CD4-positive, alpha-beta T cell treated with Interleukin-21 for 1 hour (primary cell): ENCODE measurements at regions not wholly inside any gene's neighbourhood (a gene's known extent, or its start where the extent isn't known, plus 50 kb on each side); places are given as distances from the start of the nearest gene placed in this dataset.
"Not testable (repeated sequence)": the region's sequence is repeated elsewhere in the genome, so short reads cannot be mapped to it uniquely, and the experiment has no call there.

Source experiments
- DNase-seq: peaks from one replicate; pipeline ENCODE4 v3.0.0-alpha.2; 2020

- no peak for DNase-seq
These were observed 154.4 kb upstream of the STMND1 start for GRCh38 chr6:16947375-16948015.

- no peak for DNase-seq
These were observed 157.3 kb upstream of the STMND1 start for GRCh38 chr6:16944596-16944995.

- no peak for DNase-seq
These were observed 162.0 kb upstream of the STMND1 start for GRCh38 chr6:16939839-16940238.

- DNase-seq: no peak
These were observed 162.5 kb upstream of the STMND1 start for GRCh38 chr6:16939351-16939750.

GRCh38 chr6:16936893-16937292 lies 165.0 kb upstream of the STMND1 start:
- DNase-seq: no peak

GRCh38 chr6:16933961-16934360 lies 167.9 kb upstream of the STMND1 start:
- no peak for DNase-seq

DNA sequence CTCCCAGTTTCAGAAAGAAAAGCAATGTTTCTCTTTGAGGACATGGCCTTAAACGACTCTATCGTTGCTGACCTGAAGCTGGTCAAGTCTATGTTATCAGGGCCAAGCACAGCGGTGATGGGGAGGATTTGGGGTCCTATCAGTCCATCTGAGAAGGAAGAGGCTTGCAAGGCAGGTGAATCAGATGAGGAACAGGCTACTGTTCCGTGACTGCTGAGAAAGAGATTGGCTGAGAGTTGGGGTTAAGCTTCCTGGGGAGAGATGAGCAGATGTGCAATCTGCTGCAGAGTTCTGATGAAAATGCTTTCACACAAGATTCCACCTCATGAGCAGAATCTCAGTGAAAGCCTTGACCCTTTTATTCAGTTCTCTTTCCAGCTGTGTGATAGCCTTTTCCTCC lies 168.3 kb upstream of the STMND1 start:
- no peak for DNase-seq

GRCh38 chr6:16932920-16933319 lies 168.9 kb upstream of the STMND1 start:
- DNase-seq: no peak

- DNase-seq: not testable (repeated sequence)
These were observed 169.8 kb upstream of the ATXN1 start for GRCh38 chr6:16931079-16931478.

DNA sequence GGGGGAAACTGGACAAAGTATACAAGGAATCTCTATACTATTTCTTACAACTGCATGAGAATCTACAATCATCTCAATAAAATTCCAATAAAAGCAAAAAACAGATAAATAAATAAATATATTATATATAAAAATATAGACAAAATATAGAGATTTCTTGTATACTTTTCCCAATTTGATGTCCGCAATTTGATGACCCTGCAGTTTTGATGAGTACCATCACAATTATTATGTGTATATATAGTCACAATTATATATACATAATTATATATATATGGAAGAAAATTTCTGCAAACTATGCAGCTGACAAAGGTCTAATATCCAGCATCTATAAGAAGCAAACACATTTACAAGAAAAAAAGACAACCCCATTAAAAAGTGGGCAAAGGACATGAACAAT lies 169.2 kb upstream of the ATXN1 start:
- no peak for DNase-seq

DNA sequence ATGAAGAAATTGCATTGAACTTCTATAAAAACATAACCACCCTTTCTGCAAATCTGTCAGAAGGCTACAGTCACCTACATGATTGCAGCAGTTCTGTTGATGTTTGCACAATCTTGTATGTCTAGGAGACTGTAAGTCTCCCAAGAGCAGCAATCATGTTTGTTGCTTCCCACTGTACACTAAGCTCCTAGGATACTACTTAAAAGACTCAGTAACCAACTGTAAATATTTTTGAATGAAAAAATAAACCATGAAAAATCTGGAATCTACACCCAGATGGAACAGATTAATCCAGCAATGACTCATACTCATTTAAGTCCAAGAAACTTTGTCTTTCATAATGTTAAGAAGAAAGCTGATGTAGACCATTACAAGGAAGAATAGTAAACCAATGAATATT lies 168.5 kb upstream of the ATXN1 start:
- DNase-seq: no peak

DNA sequence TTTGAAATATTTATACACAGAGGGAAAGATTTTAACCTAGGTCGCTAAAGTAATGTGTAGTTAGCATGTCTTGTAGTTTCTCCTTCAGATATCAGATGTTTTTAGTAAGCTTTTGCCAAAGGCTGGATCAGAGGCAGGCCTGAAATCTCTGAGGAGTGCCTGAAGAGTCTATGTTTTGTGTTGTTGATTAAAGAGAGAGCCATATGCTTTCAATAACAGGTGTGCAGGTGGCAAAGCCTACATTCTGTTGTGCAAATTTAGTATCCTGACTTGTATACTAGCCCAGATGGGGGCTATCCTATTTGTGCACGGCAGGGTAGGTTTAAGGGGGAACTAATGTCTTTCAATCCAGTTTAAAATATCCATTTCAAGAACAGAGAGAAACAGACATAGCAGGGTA lies 167.1 kb upstream of the ATXN1 start:
- DNase-seq: no peak

DNA sequence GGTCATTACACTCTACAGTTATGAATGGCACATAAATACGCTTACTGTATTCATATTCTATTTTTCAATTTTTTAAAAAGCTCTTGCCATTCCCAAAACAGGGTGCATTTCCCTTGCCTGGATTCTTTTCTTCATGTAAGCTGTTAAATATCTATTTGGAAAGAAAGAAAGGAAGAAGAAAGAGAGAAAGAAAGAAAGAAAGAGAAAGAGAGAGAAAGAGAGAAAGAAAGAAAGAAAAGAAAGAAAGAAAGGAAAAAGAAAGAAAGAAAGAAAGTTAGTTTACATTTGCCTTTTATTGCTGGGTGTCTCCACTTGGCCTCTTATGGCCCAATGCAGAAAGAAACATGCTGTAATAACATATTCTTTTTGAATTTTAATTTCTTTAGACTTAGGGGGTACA lies 165.9 kb upstream of the ATXN1 start:
- no peak for DNase-seq

DNA sequence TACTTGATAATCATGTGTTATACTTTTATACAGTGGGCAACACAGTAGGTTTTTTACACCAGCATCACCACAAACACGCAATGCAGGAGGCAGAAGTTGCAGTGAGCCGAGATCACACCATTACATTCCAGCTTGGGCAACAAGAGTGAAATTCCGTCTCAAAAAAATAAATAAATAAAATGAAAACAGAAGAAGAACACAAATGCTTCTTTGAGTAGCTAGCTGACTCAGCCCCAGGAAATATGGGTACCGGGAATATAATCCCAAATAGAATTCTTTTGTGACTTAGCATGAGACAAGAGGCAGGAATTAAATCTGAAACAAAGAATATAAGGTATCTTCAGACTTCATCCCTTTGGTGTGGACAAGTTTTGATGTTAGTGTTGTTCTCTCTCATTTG lies 164.2 kb upstream of the ATXN1 start:
- DNase-seq: no peak

DNA sequence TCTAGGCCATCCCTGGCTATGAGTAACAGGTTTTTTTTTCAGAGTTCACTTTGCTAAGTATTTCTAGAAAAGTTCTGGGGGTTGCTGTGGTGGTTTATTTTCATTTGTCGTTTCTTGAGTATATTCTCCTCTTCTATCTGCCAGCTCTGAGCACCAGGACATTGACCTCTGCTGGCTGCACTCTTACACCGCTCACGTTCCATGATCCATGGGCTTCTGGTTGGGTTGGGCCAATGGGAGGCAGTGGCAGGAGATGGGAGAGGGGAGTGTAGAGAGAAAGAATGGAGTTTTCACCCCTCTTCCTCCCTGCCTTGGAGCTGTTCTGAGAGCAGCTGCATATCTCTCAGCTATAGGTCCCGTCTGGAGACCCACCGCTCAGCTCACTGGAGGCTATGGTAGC lies 161.0 kb upstream of the ATXN1 start:
- no peak for DNase-seq

- no peak for DNase-seq
These were observed 160.3 kb upstream of the ATXN1 start for GRCh38 chr6:16921399-16922110.

GRCh38 chr6:16918586-16918985 lies 157.3 kb upstream of the ATXN1 start:
- DNase-seq: no peak

- no peak for DNase-seq
These were observed 152.9 kb upstream of the ATXN1 start for GRCh38 chr6:16914184-16914583.

GRCh38 chr6:16912756-16913155 lies 151.5 kb upstream of the ATXN1 start:
- DNase-seq: no peak

DNA sequence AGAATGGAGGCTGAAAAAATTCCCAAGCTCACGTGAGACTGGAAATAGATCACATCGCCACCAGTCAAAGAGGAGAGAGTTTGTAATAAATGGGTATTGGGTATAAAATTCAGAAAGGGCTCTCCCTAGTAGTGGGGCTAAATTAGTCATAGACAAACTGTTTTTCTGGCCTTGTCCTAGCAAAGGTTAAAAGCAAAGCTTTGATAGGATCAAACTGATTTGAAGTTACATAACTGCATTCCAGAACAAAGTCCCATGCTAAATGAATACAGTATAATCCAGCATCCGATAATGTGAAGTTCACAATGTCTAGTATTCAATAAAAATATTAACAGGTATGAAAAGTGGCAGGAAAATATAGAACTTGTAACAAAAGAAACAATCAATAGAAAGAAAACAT lies 149.8 kb upstream of the ATXN1 start:
- no peak for DNase-seq

GRCh38 chr6:16909658-16910360 lies 148.5 kb upstream of the ATXN1 start:
- DNase-seq: no peak

GRCh38 chr6:16907991-16908390 lies 146.7 kb upstream of the ATXN1 start:
- DNase-seq: no peak

- DNase-seq: no peak
These were observed 143.7 kb upstream of the ATXN1 start for GRCh38 chr6:16904957-16905356.

- DNase-seq: no peak
These were observed 142.2 kb upstream of the ATXN1 start for GRCh38 chr6:16903470-16903869.
